Pancreas (tissue), 10 donors: ENCODE measurements at regions not wholly inside any gene's neighbourhood (a gene's known extent, or its start where the extent isn't known, plus 50 kb on each side); places are given as distances from the start of the nearest gene placed in this dataset.
A peak's percentile ranks its signal among the peaks of the same experiment; 100 is the strongest.

Source experiments
- ATAC-seq, 4 donors: fragments of 200-7000 bp; cut with Tn5 transposase; one replicate each; pipeline versions ENCODE4 v1.8.0 to v1.9.1; 2020; ENCODE audit warnings: mild to moderate bottlenecking in 4 of 4, moderate library complexity in 4 of 4
- DNase-seq, 6 donors: peaks; one replicate each; pipeline ENCODE4 v3.0.0-alpha.2; 2020
- FAIRE-seq: peaks from 2 replicates; lab custom pipeline; 2012; peaks lifted over from hg19 to GRCh38; lab: Jason Lieb, UNC
- H3K27ac ChIP-seq, 4 donors: fragments of 200-600 bp; sonication (generic); 1 replicate in 3 of 4; 2 replicates in 1 of 4; pipeline versions ENCODE4 v1.5.0 to v1.8.0; 2020
- H3K27me3 ChIP-seq, 4 donors: fragments of 200-600 bp; one replicate each; pipeline ENCODE4 v1.8.0; 2021
- H3K36me3 ChIP-seq, 3 donors: fragments of 200-600 bp; sonication (generic) in 1 of 3; one replicate each; pipeline versions ENCODE4 v1.5.0 to v1.8.0; 2020 to 2021
- H3K4me1 ChIP-seq, 3 donors: fragments of 200-600 bp; one replicate each; pipeline ENCODE4 v1.8.0; 2021
- H3K4me3 ChIP-seq, 4 donors: fragments of 200-600 bp; sonication (generic) in 2 of 4; one replicate each; pipeline versions ENCODE4 v1.5.0 to v1.8.0; 2020 to 2021
- H3K9me3 ChIP-seq, 4 donors: fragments of 200-600 bp; one replicate each; pipeline ENCODE4 v1.8.0; 2021
- WGBS, 2 donors: extraction: QIAGEN DNeasy Blood & Tissue Kit; methylation state at CpG; one replicate each; pipeline ENCODE4 v1.1.7; 2013; 5-methylcytosine and 5-hydroxymethylcytosine counted together
- intact Hi-C, 3 donors: fragments of 100-400 bp; cut with DNase I; formaldehyde crosslinking; loops; one replicate each; pipeline versions ENCODE4 v1.11.1 to v1.14.2; 2022
- TF ChIP-seq, protein P1 (sequence below), 4 donors: fragments of 200-600 bp; sonication (generic) in 3 of 4; IDR thresholded peaks; one replicate each; pipeline versions ENCODE4 v1.5.0 to v1.8.0; 2021; ENCODE audit warnings: antibody characterized with exemption in 4 of 4
- donor health status: healthy with polysubstance abuse.
- donor health status: DM: no; HTN: no; CAD: no; lungs with moderate emphysema.
- donor health status: DM: no; HTN: no; CAD: no.
- donor health status: control.
- donor health status: control.
- donor health status: Bipolar disorder and iron deficiency.
- donor health status: DM: yes; HTN: yes; CAD: no.
- donor health status: DM: no; HTN: no; CAD: no.
- donor health status: DM: no; HTN: no; CAD: no.
- donor health status: DM: yes; HTN: yes; CAD: no.

DNA sequence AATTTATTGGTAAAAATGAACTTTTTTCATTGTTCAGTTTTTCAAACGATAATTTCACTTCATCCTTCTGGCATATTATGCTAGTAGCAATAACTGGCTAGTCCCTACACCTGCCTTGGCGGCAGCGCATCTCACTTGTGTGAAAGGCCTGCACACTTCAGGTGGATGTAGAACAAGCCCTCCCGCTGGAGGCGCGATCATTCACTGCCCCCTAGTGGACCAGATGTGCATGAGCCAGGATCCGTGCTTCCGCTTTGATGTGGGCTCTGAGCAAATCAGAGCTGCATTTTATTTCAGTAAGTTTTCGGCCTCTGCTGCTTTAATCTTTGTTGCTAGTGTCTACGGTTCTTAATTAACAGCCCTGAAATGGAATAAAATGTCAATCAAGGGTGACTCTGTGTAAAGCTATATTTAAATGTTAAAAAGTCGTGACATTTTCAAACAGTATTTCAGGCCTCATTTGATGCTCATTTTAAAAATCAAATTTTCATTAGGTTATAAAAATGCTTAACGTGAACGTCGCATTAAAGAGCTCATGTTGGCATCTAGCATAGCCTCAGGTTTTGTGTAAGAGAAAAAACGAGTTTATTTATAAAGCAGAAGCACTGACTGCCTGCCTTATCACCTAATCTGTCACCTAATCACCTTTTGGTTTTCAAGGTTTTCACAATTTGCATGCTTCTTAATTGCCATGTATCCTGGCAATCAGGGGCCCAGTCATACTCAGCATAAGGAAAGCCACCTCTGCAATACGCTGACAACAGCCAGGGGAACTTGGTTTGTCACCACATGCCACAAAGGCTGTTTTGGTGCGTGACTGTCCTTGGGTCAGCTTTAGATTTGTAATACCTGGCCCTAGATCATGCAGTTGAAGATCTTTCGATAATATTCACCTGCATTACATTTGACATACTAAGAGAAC is 112.2 kb downstream of the TEX26 start:
- peak; percentile 52 to 90 (median 76) for DNase-seq
- Histone ChIP-seq H3K4me1 (peaks cover 0 to 4% (median 0%) of the 10 kb centered on the region in 3 donors), H3K9me3 (no peaks in the 10 kb centered on the region), H3K27me3 (no peaks in the 10 kb centered on the region), H3K36me3 (no peaks in the 10 kb centered on the region), H3K4me3 (no peak overlapping the region), H3K27ac (peak overlapping the region in 1 of 4 donors; percentile 1)
- ATAC-seq, result peak; percentile 93 to 98 (median 95)
- TF ChIP-seq, protein P1, sequence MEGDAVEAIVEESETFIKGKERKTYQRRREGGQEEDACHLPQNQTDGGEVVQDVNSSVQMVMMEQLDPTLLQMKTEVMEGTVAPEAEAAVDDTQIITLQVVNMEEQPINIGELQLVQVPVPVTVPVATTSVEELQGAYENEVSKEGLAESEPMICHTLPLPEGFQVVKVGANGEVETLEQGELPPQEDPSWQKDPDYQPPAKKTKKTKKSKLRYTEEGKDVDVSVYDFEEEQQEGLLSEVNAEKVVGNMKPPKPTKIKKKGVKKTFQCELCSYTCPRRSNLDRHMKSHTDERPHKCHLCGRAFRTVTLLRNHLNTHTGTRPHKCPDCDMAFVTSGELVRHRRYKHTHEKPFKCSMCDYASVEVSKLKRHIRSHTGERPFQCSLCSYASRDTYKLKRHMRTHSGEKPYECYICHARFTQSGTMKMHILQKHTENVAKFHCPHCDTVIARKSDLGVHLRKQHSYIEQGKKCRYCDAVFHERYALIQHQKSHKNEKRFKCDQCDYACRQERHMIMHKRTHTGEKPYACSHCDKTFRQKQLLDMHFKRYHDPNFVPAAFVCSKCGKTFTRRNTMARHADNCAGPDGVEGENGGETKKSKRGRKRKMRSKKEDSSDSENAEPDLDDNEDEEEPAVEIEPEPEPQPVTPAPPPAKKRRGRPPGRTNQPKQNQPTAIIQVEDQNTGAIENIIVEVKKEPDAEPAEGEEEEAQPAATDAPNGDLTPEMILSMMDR (IDR thresholded peaks at IDR 0.05), result peak; percentile 90 to 99 (median 91)
- WGBS, 2 donors, result 17 to 20% methylated on average over 18 of the region's 18 CpGs
- intact Hi-C loops, result no loop called here
- no peak for FAIRE-seq

DNA sequence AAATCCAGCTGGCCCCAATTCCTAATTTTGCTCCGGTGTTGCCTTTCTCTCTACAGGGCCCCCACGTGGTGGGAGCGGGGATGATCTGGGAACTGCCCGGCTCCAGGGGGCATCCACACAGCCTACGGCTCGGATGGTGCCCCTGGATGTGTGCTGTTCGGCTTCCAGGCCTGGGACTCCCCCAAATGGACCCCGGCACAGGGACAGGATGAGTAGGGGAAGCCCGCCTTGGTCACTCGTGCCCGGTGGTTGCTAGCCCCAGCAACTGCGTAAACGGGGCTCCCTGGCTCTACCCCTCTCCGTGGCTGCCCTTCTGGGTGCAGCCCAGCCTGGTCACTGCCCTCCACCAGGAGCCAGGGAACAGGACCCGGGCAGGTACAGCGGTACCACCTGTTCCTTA is 111.5 kb downstream of the TEX26 start:
- Histone ChIP-seq H3K27ac (no peak overlapping the region), H3K4me3 (no peak overlapping the region), H3K27me3 (no peaks in the 10 kb centered on the region), H3K9me3 (no peaks in the 10 kb centered on the region), H3K4me1 (peaks cover 0 to 4% (median 0%) of the 10 kb centered on the region in 3 donors), H3K36me3 (no peaks in the 10 kb centered on the region)
- ATAC-seq, result peak in 3 of 4 donors; percentile 8 to 18 (median 13)
- no peak for FAIRE-seq
- DNase-seq, result no peak
- intact Hi-C loops, result no loop called here
- WGBS, 2 donors, result 42 to 46% methylated on average over 16 of the region's 16 CpGs
- TF ChIP-seq, protein P1 (IDR thresholded peaks at IDR 0.05), result no peak

DNA sequence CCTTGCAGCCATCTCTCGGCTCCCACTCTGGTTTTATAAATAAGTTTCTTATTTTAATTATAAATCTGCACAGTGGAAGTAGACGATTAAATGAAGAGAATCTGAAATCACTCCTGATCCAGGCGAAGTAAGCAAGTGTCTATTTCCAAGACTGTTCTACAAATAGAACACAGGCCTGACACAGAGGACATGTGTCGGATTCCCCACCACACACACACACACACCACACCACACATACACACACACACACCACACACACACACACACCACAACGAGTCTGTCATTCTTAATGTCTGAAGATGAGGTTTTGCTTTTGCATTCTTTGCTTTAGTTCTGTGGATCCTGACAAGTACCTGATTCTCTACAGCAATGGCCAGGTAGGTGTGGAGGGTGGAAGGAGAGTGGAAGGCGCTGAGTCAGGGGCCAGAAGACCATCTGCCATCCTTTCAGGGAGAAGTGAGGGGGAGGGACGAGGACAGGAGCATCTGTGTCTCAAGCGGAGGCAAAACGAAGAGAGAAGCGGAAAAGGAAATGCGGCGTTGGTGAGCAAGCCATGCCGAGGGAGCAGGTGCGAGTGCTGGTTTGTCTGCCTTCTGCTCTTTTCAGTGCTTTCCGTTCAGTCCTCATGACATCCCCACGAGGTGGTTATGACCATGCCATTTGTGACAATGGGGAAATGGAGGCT is 110.2 kb downstream of the TEX26 start:
- Histone ChIP-seq H3K27ac (no peak overlapping the region), H3K4me1 (peaks cover 0 to 4% (median 0%) of the 10 kb centered on the region in 3 donors), H3K27me3 (no peaks in the 10 kb centered on the region), H3K36me3 (no peaks in the 10 kb centered on the region), H3K9me3 (no peaks in the 10 kb centered on the region), H3K4me3 (no peak overlapping the region)
- no peak for ATAC-seq
- WGBS, 2 donors, result 71 to 74% methylated on average over 16 of the region's 16 CpGs
- intact Hi-C loops, result no loop called here
- FAIRE-seq, result no peak
- TF ChIP-seq, protein P1 (IDR thresholded peaks at IDR 0.05), result no peak
- no peak for DNase-seq

DNA sequence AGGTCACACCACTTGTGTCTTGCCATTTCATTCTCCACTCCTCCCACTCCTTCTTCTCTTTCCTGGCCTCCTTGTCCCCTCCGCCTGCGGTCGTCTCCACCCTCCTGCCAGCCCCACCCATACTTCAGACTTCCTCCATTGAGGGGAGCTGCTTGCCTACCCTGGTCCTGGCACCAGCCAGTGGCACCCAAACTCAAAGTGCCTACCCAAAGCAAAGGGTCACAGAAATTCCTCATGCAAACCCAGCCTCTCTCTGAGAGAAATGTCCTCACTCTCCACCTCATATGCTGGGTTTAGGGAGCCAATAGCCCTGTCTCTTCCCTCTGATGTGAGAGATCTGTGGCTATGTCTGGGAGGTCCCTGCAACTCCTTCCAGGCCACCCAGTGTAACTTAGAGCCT is 109.6 kb downstream of the TEX26 start:
- WGBS, 2 donors, result 50 to 59% methylated on average over 3 of the region's 3 CpGs
- Histone ChIP-seq H3K27ac (no peak overlapping the region), H3K36me3 (no peaks in the 10 kb centered on the region), H3K9me3 (no peaks in the 10 kb centered on the region), H3K27me3 (no peaks in the 10 kb centered on the region), H3K4me1 (peaks cover 0 to 4% (median 0%) of the 10 kb centered on the region in 3 donors), H3K4me3 (no peak overlapping the region)
- ATAC-seq (no peak), DNase-seq (no peak), FAIRE-seq (no peak)
- intact Hi-C loops, result no loop called here
- TF ChIP-seq, protein P1 (IDR thresholded peaks at IDR 0.05), result no peak
